Activated CD8-positive, alpha-beta T cell treated with anti-CD3 and anti-CD28 coated beads, Interleukin-2, amount 10 ng/mL, durations not matched to agents 7 days and 5 days (primary cell): ENCODE measurements at regions not wholly inside any gene's neighbourhood (a gene's known extent, or its start where the extent isn't known, plus 50 kb on each side); places are given as distances from the start of the nearest gene placed in this dataset.
"Not testable (repeated sequence)": the region's sequence is repeated elsewhere in the genome, so short reads cannot be mapped to it uniquely, and the experiment has no call there.

Source experiments
- ATAC-seq: fragments of 150-1000 bp; cut with Tn5 transposase; one replicate; pipeline ENCODE4 v1.10.0; 2021; ENCODE audit warnings: moderate library complexity
- CTCF ChIA-PET: fragments of 350-600 bp; sonication (Branson Sonifier 250); formaldehyde crosslinking; loops from one replicate; lab custom pipeline; 2021; ENCODE audit warnings: antibody characterized with exemption; lab: Charles Lee
- POLR2A ChIA-PET: fragments of 350-600 bp; sonication (Branson Sonifier 250); formaldehyde crosslinking; loops from one replicate; lab custom pipeline; 2021; ENCODE audit warnings: antibody characterized with exemption; lab: Charles Lee
- DNase-seq: peaks from one replicate; pipeline ENCODE4 v3.0.0-alpha.2; 2020
- H3K27ac Mint-ChIP-seq: one replicate; pipeline ENCODE4 v1.8.0; 2021; ENCODE audit warnings: mild to moderate bottlenecking, mixed read lengths
- H3K27me3 Mint-ChIP-seq: one replicate; pipeline ENCODE4 v1.8.0; 2021; ENCODE audit warnings: low read depth, mixed read lengths
- H3K36me3 Mint-ChIP-seq: one replicate; pipeline ENCODE4 v1.8.0; 2021; ENCODE audit warnings: low read depth, mixed read lengths
- H3K4me1 Mint-ChIP-seq: one replicate; pipeline ENCODE4 v1.8.0; 2021; ENCODE audit warnings: low read depth, mixed read lengths
- H3K4me3 Mint-ChIP-seq: one replicate; pipeline ENCODE4 v1.8.0; 2021; ENCODE audit warnings: mild to moderate bottlenecking, mixed read lengths
- H3K9me3 Mint-ChIP-seq: one replicate; pipeline ENCODE4 v1.8.0; 2022; ENCODE audit warnings: mixed read lengths; ENCODE audit not compliant: insufficient read depth

- Mint-ChIP-seq H3K27ac (no peak overlapping the region), H3K4me3 (no peak overlapping the region), H3K36me3 (no peaks in the 10 kb centered on the region), H3K4me1 (peaks cover 3% of the 10 kb centered on the region), H3K9me3 (no peaks in the 10 kb centered on the region), H3K27me3 (peaks cover 22% of the 10 kb centered on the region)
- POLR2A ChIA-PET, result no interaction called here
- CTCF ChIA-PET, result interaction anchor here (1.1 to 1.4 kb wide), 3 partner anchors 73 to 280 kb away, joined by 3 to 4 read pairs (median 4); partner anchors contain the start of gene POM121L2
- ATAC-seq (peak; percentile 91), DNase-seq (peak; percentile 68)
Measured at GRCh38 chr6:27592481-27593199, 119.7 kb upstream of the ZNF184 start.

- Mint-ChIP-seq H3K27me3 (peaks cover 15% of the 10 kb centered on the region), H3K4me3 (no peak overlapping the region), H3K9me3 (no peaks in the 10 kb centered on the region), H3K36me3 (no peaks in the 10 kb centered on the region), H3K4me1 (peaks cover 3% of the 10 kb centered on the region), H3K27ac (no peak overlapping the region)
- DNase-seq, result peak; percentile 31
- ATAC-seq, result peak; percentile 32
- ChIA-PET POLR2A (interaction anchor here (0.5 kb wide), 1 partner anchor 88 kb away, joined by 4 read pairs; no protein-coding TSS in a partner anchor), CTCF (interaction anchor here (1.1 to 1.4 kb wide), 3 partner anchors 72 to 279 kb away, joined by 3 to 4 read pairs (median 4); partner anchors contain the start of gene POM121L2)
Measured at GRCh38 chr6:27591699-27592480, 119.0 kb upstream of the ZNF184 start.

GRCh38 chr6:27585316-27585715 lies 112.4 kb upstream of the ZNF184 start:
- H3K36me3 Mint-ChIP-seq, H3K27ac Mint-ChIP-seq, DNase-seq, ATAC-seq, H3K9me3 Mint-ChIP-seq, H3K4me1 Mint-ChIP-seq, POLR2A ChIA-PET, H3K4me3 Mint-ChIP-seq: not testable (repeated sequence)
- CTCF ChIA-PET, result interaction anchor here (1.0 kb wide), 1 partner anchor 67 kb away, joined by 3 read pairs; no protein-coding TSS in a partner anchor
- peaks cover 34% of the 10 kb centered on the region for H3K27me3 Mint-ChIP-seq

- POLR2A ChIA-PET, result no interaction called here
Measured at GRCh38 chr6:27584326-27584725, 111.4 kb upstream of the ZNF184 start.

GRCh38 chr6:27582928-27583725 lies 110.2 kb upstream of the ZNF184 start:
- no peak overlapping the region for H3K4me3 Mint-ChIP-seq
- H3K4me1 Mint-ChIP-seq, result peaks cover 6% of the 10 kb centered on the region
- peak overlapping the region; percentile 78 for H3K27ac Mint-ChIP-seq
- DNase-seq, result peak; percentile 61
- POLR2A ChIA-PET, result no interaction called here
- H3K27me3 Mint-ChIP-seq, result peaks cover 43% of the 10 kb centered on the region
- CTCF ChIA-PET, result interaction anchor here (0.9 kb wide), 1 partner anchor 169 kb away, joined by 3 read pairs; no protein-coding TSS in a partner anchor
- H3K36me3 Mint-ChIP-seq, result peaks cover 2% of the 10 kb centered on the region
- ATAC-seq, result no peak
- no peaks in the 10 kb centered on the region for H3K9me3 Mint-ChIP-seq

More at GRCh38 chr6:27584326-27584725, 111.4 kb upstream of the ZNF184 start:
- Mint-ChIP-seq H3K4me1 (peaks cover 6% of the 10 kb centered on the region), H3K4me3 (no peak overlapping the region), H3K27ac (no peak overlapping the region), H3K27me3 (peaks cover 38% of the 10 kb centered on the region), H3K36me3 (peaks cover 2% of the 10 kb centered on the region), H3K9me3 (no peaks in the 10 kb centered on the region)
- no peak for ATAC-seq
- CTCF ChIA-PET, result interaction anchor here (1.0 kb wide), 2 partner anchors 25 to 66 kb away, joined by 3 read pairs; no protein-coding TSS in a partner anchor
- no peak for DNase-seq

GRCh38 chr6:27579973-27580372 lies 107.1 kb upstream of the ZNF184 start:
- ATAC-seq, result no peak
- H3K27ac Mint-ChIP-seq, result no peak overlapping the region
- no peak overlapping the region for H3K4me3 Mint-ChIP-seq
- ChIA-PET CTCF (no interaction called here), POLR2A (no interaction called here)
- peaks cover 31% of the 10 kb centered on the region for H3K27me3 Mint-ChIP-seq
- H3K9me3 Mint-ChIP-seq, result no peaks in the 10 kb centered on the region
- no peak for DNase-seq
- H3K36me3 Mint-ChIP-seq, result peaks cover 2% of the 10 kb centered on the region
- peaks cover 6% of the 10 kb centered on the region for H3K4me1 Mint-ChIP-seq

- POLR2A ChIA-PET, result no interaction called here
- Mint-ChIP-seq H3K27ac (no peak overlapping the region), H3K4me1 (no peaks in the 10 kb centered on the region), H3K9me3 (no peaks in the 10 kb centered on the region), H3K27me3 (peaks cover 19% of the 10 kb centered on the region), H3K4me3 (no peak overlapping the region), H3K36me3 (no peaks in the 10 kb centered on the region)
- CTCF ChIA-PET, result no interaction called here
- no peak for DNase-seq
- ATAC-seq, result no peak
Measured at GRCh38 chr6:27577922-27578321, 105.0 kb upstream of the ZNF184 start.

- ATAC-seq, result no peak
- no peaks in the 10 kb centered on the region for H3K36me3 Mint-ChIP-seq
- ChIA-PET POLR2A (no interaction called here), CTCF (no interaction called here)
- H3K9me3 Mint-ChIP-seq, result no peaks in the 10 kb centered on the region
- H3K4me1 Mint-ChIP-seq, result no peaks in the 10 kb centered on the region
- DNase-seq, result no peak
- H3K4me3 Mint-ChIP-seq, result no peak overlapping the region
- peaks cover 21% of the 10 kb centered on the region for H3K27me3 Mint-ChIP-seq
- H3K27ac Mint-ChIP-seq, result no peak overlapping the region
Measured at GRCh38 chr6:27575594-27576361, 102.9 kb upstream of the ZNF184 start.

- Mint-ChIP-seq H3K36me3 (no peaks in the 10 kb centered on the region), H3K27me3 (peaks cover 45% of the 10 kb centered on the region), H3K4me1 (peaks cover 7% of the 10 kb centered on the region), H3K4me3 (no peak overlapping the region), H3K27ac (no peak overlapping the region), H3K9me3 (no peaks in the 10 kb centered on the region)
- ChIA-PET POLR2A (no interaction called here), CTCF (no interaction called here)
- no peak for ATAC-seq
- no peak for DNase-seq
Measured at GRCh38 chr6:27568226-27568897, 95.5 kb upstream of the ZNF184 start.

- H3K4me3 Mint-ChIP-seq, result no peak overlapping the region
- CTCF ChIA-PET, result no interaction called here
- peaks cover 44% of the 10 kb centered on the region for H3K27me3 Mint-ChIP-seq
- POLR2A ChIA-PET, result no interaction called here
- H3K9me3 Mint-ChIP-seq, result no peaks in the 10 kb centered on the region
- ATAC-seq (no peak), DNase-seq (no peak)
- no peak overlapping the region for H3K27ac Mint-ChIP-seq
- peaks cover 7% of the 10 kb centered on the region for H3K4me1 Mint-ChIP-seq
- H3K36me3 Mint-ChIP-seq, result no peaks in the 10 kb centered on the region
Measured at GRCh38 chr6:27565839-27566779, 93.2 kb upstream of the ZNF184 start.
